Thyroid gland (tissue), 4 donors: ENCODE measurements at regions not wholly inside any gene's neighbourhood (a gene's known extent, or its start where the extent isn't known, plus 50 kb on each side); places are given as distances from the start of the nearest gene placed in this dataset.

Experiments
- DNase-seq, 2 donors: peaks; one replicate each; pipeline ENCODE4 v3.0.0-alpha.2; 2019
- H3K27ac ChIP-seq, 3 donors: fragments of 200-600 bp; sonication (generic); 1 replicate in 2 of 3; 2 replicates in 1 of 3; pipeline ENCODE4 v1.5.1; 2016 to 2019; ENCODE audit warnings: mild to moderate bottlenecking in 1 of 3, moderate library complexity in 1 of 3
- H3K27me3 ChIP-seq: fragments of 200-600 bp; sonication (generic); one replicate; pipeline ENCODE4 v1.5.1; 2019
- H3K36me3 ChIP-seq, 2 donors: fragments of 200-600 bp; sonication (generic); one replicate each; pipeline ENCODE4 v1.5.1; 2016 to 2019
- H3K4me1 ChIP-seq, 2 donors: fragments of 200-600 bp; sonication (generic); one replicate each; pipeline ENCODE4 v1.5.1; 2017 to 2019
- H3K4me3 ChIP-seq, 3 donors: fragments of 200-600 bp; sonication (generic); replicated peaks in 1 of 3; 1 replicate in 2 of 3; 2 replicates in 1 of 3; pipeline ENCODE4 v1.5.1; 2016; ENCODE audit warnings: mild to moderate bottlenecking in 1 of 3
- H3K9me3 ChIP-seq: fragments of 200-600 bp; sonication (generic); one replicate; pipeline ENCODE4 v1.5.1; 2017
- CTCF ChIP-seq, 6 experiments: fragments of 200-600 bp in 3 of 6; fragments of 450-650 bp in 3 of 6; sonication (generic) in 3 of 6; IDR thresholded peaks; one replicate each; pipeline ENCODE4 v1.5.1; 2016 to 2019; ENCODE audit warnings: antibody characterized with exemption in 6 of 6, mild to moderate bottlenecking in 2 of 6, inconsistent platforms in 1 of 6, moderate library complexity in 1 of 6
- POLR2A ChIP-seq, 2 donors: fragments of 450-650 bp; IDR thresholded peaks; one replicate each; pipeline ENCODE4 v1.6.1; 2017; ENCODE audit warnings: antibody characterized with exemption in 2 of 2, mild to moderate bottlenecking in 2 of 2, moderate library complexity in 1 of 2
- WGBS, 2 donors: methylation state at CpG; one replicate each; pipeline ENCODE4 v1.1.5; 2017; 5-methylcytosine and 5-hydroxymethylcytosine counted together
- intact Hi-C: fragments of 100-400 bp; cut with DNase I; formaldehyde crosslinking; loops from one replicate; pipeline ENCODE4 v1.15.1; 2023

GRCh38 chr10:125417605-125418004 lies 257.2 kb upstream of the CTBP2 start:
- no peaks in the 10 kb centered on the region for H3K27me3 ChIP-seq
- H3K4me3 ChIP-seq = no peak overlapping the region
- H3K9me3 ChIP-seq = no peaks in the 10 kb centered on the region
- no peak for TF ChIP-seq POLR2A (IDR thresholded peaks at IDR 0.05)
- TF ChIP-seq CTCF (IDR thresholded peaks at IDR 0.05) = no peak
- WGBS, 2 donors = 61 to 64% methylated on average over 6 of the region's 6 CpGs
- H3K36me3 ChIP-seq = no peaks in the 10 kb centered on the region
- no peak overlapping the region for H3K27ac ChIP-seq
- intact Hi-C loops = no loop called here
- no peaks in the 10 kb centered on the region for H3K4me1 ChIP-seq
- DNase-seq = no peak

- 78 to 93% methylated on average over 2 of the region's 2 CpGs for WGBS, 2 donors
- H3K4me3 ChIP-seq = no peak overlapping the region
- TF ChIP-seq CTCF (IDR thresholded peaks at IDR 0.05) (no peak), POLR2A (IDR thresholded peaks at IDR 0.05) (no peak)
- no peaks in the 10 kb centered on the region for H3K36me3 ChIP-seq
- intact Hi-C loops = no loop called here
- no peaks in the 10 kb centered on the region for H3K9me3 ChIP-seq
- DNase-seq = no peak
- no peaks in the 10 kb centered on the region for H3K27me3 ChIP-seq
- H3K27ac ChIP-seq = no peak overlapping the region
- H3K4me1 ChIP-seq = no peaks in the 10 kb centered on the region
Measured at GRCh38 chr10:125415964-125416363, 255.6 kb upstream of the CTBP2 start.

DNA sequence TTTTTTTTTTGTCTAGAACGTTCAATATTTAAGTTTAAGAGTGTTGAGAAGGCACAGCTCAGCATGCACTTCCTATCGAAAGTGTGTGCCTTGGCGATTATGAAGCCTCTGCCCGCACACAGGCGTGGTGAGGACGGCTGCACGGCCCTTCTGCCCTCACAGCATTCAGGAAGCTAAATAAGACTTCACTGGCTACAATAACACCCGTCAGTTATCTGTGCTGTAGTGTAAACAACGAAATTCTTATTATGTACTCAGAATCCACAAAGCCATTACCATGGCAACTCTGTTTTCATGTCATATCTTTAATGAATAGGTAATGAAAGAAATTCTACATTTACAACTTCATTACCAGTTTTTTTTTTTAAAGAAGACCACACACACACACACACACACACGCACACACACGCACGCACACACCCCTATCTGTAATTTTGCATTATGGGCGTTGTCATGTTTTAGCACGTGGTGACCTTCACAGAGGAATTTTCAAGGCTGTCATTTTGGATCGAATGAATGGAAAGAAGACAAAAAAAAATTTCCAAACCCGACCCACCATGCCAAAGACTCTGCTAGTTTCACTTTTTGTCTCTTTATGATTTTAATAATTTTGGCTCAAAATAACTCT lies 254.8 kb upstream of the CTBP2 start:
- WGBS, 2 donors = 62 to 64% methylated on average over 16 of the region's 16 CpGs
- no peak overlapping the region for H3K4me3 ChIP-seq

DNA sequence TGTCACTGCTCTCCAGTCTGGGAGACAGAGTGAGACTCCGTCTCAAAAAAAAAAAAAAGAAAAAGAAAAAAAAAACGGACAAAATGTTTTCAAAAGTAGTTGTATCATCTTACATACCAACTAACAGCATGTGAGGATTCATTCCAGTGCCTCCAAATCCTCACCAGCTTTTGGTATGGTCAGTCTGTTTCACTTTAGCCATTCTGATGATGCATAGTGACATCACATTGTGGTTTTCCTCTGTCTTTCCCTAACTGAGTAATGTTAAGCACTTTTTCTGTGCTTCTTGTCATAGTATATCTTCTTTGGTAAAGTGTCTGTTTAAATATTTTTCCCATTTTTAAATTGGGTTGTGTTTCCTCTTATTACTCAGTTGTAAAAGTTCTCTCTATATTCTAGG lies 251.4 kb upstream of the CTBP2 start:
- Histone ChIP-seq H3K4me3 (no peak overlapping the region), H3K27me3 (no peaks in the 10 kb centered on the region), H3K36me3 (no peaks in the 10 kb centered on the region), H3K4me1 (no peaks in the 10 kb centered on the region), H3K9me3 (no peaks in the 10 kb centered on the region), H3K27ac (no peak overlapping the region)
- DNase-seq = no peak
- 79 to 83% methylated on average over 2 of the region's 2 CpGs for WGBS, 2 donors
- TF ChIP-seq POLR2A (IDR thresholded peaks at IDR 0.05) (no peak), CTCF (IDR thresholded peaks at IDR 0.05) (no peak)
- intact Hi-C loops = no loop called here

More for the DNA sequence above, 254.8 kb upstream of the CTBP2 start:
- H3K27me3 ChIP-seq = no peaks in the 10 kb centered on the region
- intact Hi-C loops = no loop called here
- DNase-seq = no peak
- no peaks in the 10 kb centered on the region for H3K4me1 ChIP-seq
- TF ChIP-seq POLR2A (IDR thresholded peaks at IDR 0.05) = no peak
- TF ChIP-seq CTCF (IDR thresholded peaks at IDR 0.05) = no peak
- no peaks in the 10 kb centered on the region for H3K9me3 ChIP-seq
- no peak overlapping the region for H3K27ac ChIP-seq
- no peaks in the 10 kb centered on the region for H3K36me3 ChIP-seq

DNA sequence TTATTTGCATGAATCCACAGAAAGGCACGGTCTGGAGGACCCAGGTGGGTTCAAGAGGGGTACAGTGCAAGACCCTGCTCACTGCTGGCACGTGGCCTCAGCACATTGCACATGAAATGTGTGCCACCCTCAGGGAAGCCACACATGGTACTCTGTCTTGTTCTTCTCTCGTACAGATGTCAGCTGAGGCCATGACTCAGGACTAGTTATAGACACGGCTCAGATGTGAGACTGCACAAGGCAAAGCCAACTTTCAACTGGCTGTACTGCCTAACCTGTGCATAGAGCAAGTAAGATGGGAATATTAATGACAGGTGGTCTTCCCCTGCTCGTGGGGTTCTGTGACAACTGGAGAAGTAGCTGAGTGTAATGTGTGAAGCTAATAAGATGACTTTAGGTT lies 249.4 kb upstream of the CTBP2 start:
- no peaks in the 10 kb centered on the region for H3K4me1 ChIP-seq
- no peak overlapping the region for H3K27ac ChIP-seq
- WGBS, 2 donors = 73 to 77% methylated on average over 5 of the region's 5 CpGs
- TF ChIP-seq CTCF (IDR thresholded peaks at IDR 0.05) = no peak
- no peak for TF ChIP-seq POLR2A (IDR thresholded peaks at IDR 0.05)
- intact Hi-C loops = no loop called here
- DNase-seq = no peak
- H3K9me3 ChIP-seq = no peaks in the 10 kb centered on the region
- H3K4me3 ChIP-seq = no peak overlapping the region
- no peaks in the 10 kb centered on the region for H3K27me3 ChIP-seq
- H3K36me3 ChIP-seq = no peaks in the 10 kb centered on the region
